ENCODE measurements at regions not wholly inside any gene's neighbourhood (a gene's known extent, or its start where the extent isn't known, plus 50 kb on each side); places are given as distances from the start of the nearest gene placed in this dataset.

GRCh38 chr13:108375772-108376171 lies 106.3 kb downstream of the TNFSF13B start:
- TF ChIP-seq CTCF (IDR thresholded peaks at IDR 0.05; ENCODE audit: extremely low read depth in 1 of 2, insufficient read depth in 1 of 2, low read depth in 1 of 2, low read length in 2 of 2), result no peak
- TF ChIP-seq EZH2 (IDR thresholded peaks at IDR 0.05; ENCODE audit: borderline replicate concordance, low read depth, low read length, severe bottlenecking), result no peak
